ENCODE measurements at regions not wholly inside any gene's neighbourhood (a gene's known extent, or its start where the extent isn't known, plus 50 kb on each side); places are given as distances from the start of the nearest gene placed in this dataset.

DNA sequence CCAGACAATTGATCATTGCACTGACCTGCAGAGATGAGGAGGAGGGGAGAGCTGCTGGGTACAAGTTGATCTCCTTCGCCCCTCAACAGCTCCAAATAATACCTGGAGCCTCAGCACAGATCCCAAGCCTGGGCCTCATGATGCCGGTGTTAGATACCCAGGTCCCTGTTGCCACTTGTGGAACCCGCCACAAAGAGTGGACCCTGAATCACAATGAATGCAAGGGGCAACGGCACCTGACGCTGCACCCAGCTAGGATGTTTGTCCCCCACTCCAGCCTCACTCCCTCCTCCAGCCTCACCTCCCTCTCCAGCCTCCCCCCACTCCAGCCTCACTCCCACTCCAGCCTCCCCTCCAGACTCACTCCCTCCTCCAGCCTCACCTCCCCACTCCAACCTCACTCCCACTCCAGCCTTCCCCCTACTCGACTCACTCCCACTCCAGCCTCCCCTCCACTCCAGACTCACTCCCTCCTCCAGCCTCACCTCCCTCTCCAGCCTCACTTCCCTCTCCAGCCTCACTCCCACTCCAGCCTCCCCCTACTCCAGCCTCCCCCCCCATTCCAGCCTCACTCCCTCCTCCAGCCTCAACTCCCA is 879.0 kb downstream of the BRD1 start:
- DNase-seq (ENCODE audit: low read depth) = no peak

DNA sequence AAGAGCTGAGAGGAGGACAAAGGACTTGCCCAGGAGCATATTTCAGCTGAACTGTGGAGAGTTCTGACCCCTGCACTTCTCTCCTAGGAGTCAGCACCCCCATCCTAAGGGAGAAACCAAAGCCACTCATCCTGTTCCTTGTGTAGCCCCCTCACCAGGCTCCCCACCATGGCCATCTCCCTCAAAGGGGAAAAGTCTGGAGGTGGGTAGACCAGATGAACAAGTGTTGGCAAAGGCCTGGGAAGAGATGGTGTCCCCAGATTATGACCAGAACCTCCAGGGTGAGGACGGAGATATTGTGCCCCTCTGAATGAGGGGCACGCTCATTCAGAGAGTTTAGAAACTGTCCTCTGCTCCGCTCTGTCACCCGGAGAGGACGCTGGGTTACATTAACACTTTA is 880.0 kb downstream of the BRD1 start:
- DNase-seq (ENCODE audit: low read depth) = no peak

DNA sequence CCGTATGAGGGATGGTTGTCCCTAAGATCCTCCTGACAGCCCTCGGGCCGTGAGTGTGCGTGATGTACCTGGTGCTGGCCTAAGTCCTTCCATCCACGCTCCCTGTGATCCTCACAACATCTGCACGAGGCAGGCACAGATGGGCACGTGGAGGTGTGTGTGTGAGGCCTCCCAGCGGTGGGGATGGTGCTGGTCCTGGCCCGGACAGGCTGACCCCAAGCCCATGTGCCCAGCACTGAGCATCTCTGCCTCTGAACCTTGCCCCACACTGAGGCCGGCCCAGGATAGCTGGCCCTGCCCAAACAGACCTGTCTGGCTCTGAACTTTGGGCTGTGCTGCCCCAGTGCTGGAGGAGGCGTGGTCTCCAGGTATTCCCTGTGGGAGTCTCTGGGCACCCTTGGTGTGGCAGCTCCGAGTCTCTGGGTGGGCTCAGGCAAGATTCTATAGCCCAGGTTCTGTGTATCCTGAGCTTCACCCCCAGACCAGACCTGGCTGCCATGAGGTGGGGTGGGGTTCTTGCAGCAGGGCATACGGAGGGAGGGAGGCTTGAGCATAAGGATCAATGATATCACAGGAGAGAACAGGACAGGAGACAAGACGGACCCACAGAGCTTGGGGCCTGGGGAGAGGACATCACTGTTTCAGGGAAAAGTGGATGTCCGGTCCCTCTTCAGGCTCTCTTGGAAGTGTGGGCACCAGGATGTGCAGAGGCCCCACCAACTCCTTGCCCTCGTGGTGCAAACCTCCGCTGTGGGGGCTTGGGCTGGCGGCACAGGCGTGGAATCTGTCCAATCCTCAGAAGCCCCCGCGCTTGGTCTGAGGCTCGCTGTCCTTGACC is 881.8 kb downstream of the BRD1 start:
- no peak for DNase-seq (ENCODE audit: low read depth)

DNA sequence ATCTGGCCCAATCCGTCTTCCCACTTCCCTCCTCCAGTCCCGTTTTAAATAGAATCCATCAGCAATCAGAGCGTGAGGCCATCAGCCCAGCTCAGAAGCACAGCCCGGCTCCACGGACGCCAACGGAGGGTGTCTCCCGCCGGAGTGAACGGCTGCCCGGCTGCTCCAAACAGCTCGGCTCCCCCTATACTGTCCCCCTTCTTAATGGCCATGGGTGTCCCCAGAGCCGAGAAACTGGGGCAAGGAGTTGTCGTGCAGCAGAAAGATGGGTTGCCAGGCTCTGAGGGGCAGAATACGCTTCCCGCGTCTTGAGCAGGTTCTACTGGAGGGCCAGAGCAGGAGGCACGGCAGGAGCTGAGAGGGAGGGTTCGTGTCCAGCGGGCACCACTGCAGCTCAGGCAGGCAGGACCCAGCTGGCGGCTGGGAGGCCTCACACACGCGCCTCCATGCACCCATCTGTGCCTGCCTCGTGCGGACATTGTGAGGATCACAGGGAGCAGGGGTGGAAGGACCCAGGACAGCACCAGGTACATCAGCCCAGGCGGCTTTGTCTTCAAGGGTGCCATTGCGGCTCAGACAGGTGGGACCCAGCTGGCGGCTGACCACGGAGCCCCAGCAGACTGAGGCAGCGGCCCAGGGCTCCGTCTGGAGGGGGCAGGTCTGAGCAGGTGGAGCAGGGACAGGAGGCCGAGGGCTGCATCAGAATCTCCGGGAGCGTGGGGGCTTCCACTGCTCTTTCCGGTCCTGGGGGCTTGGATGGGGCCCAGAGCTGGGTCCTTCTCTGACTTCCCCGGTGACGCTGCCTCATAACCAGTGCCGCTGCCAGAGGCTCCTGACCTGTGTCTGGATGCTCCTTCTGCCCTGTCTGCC is 882.7 kb downstream of the BRD1 start:
- no peak for DNase-seq (ENCODE audit: low read depth)

DNA sequence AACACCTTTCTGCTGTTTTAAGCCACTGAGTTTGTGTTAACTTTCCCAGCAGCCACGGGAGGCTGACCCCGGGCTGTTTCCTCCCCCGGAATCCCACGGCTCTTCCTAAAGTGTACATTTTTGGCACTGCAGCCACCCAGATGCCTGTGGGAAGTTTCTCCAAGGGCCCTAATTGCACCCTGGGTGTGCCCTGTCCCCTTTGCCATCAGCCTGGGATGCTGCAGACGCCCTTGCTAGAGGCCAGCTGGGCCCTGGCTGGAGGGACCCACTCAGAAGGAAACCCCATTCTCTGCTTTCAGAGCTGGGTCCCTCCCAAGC is 883.3 kb downstream of the BRD1 start:
- no peak for DNase-seq (ENCODE audit: low read depth)

DNA sequence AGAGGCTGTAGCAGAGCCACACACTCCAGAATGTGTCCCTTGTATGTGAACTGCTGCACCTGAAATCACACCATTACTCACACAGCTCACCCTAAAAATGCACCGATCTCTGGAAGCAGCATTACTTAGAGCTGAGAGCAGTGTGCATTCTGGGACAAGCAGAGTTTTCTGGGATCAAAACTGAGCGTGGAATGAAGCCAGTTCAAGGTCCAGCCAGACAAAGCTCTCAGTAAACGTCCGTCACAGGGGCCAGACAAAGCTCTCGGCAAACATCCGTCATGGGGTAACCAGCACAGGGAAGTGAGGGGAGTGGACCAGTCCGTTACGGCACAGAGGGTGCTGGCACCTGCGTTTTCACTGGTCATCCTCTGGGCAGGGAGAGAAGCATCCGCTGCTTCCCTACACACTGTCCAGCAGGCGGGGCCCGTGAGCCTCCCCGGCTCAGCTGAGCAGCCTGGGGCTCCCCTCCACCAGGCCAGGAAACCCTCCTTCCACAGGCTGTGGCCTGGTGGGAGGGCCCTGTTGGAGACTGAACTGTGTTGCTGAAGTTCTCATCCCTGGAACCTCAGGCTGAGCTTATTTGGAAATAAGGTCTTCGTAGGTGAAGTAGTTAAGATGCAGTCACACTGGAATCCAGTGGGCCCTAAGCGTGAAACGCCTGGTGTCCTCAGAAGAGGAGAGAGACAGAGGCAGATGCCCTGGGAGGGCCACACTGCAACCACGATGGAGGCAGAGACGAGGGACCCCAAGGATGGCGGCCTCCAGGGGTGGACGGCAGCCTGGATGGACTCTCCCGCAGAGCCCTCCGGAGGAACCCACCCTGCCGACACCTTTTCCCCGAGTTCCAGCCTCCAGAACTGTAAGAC is 883.9 kb downstream of the BRD1 start:
- DNase-seq (ENCODE audit: low read depth) = no peak

DNA sequence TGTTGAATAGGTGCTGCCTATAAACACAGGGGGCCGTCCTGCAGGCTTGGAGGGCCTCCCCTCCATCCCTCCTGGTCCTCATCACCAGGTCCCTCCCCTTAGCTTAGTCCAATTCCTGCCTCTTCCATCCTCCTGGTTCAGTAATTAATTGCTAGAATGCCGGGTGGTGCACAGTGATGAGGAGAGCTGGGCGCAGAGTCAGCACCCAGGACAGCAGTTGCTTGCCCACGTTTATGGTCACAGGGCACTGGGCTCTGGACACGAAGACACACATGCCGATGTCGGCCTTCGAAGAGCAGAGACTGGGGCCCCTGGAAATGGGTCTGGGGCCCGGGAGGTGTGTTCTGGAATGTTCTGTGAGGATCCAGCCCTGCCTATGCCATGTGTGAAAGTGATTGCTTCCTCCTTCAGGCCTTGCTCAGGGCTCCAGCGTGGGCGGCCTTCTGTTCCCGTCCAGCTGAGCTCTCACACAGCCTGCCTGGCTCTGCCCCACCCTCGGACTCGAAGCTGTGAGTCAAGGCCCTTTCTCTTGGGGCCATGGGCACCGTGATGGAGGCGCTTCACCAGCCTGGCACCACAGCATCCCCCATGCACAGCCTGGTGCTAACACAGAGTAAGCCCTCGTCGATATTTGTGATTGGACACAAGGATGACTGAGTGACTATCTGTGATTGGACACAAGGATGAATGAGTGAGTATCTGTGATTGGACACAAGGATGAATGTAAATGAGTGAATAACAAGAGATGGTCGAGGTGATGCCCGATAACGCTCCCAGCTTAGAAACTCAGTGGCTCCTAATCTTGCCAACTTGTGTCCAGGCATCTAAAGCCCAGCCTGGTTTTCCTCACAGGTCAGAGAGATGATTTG is 884.7 kb downstream of the BRD1 start:
- DNase-seq (ENCODE audit: low read depth) = no peak

DNA sequence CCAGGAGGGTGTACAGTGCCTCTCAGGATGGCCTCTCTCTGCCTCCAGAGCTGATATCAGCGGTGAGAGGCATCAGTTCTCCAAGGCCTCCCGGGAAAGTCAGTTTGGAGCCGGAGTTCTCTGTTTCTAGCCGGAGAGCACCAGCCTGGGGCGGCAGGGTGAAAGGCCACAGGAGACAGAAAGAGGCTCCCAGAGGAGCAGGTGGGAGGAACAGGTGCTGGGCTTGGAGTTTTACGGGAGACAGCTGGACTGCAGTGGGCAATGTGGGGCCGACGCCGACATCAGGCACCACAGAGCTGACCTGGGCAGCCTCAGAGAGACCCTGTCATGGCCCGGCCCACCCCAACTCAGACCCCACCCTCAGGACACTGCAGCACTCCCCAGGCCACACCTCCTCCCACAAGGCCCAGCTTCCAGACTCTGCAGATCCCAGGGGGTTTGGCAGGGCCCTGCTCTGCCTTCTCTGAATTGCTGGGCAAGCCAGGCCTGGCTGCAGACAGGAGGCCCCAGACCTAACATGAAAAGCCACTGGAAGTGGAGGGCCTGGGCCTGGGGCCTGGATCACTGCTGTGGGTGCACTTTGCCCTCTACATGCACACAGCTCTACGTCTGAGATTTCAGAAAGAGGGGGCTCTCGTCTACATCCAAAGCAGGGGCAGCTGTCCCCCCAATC is 885.6 kb downstream of the BRD1 start:
- DNase-seq (ENCODE audit: low read depth) = no peak

DNA sequence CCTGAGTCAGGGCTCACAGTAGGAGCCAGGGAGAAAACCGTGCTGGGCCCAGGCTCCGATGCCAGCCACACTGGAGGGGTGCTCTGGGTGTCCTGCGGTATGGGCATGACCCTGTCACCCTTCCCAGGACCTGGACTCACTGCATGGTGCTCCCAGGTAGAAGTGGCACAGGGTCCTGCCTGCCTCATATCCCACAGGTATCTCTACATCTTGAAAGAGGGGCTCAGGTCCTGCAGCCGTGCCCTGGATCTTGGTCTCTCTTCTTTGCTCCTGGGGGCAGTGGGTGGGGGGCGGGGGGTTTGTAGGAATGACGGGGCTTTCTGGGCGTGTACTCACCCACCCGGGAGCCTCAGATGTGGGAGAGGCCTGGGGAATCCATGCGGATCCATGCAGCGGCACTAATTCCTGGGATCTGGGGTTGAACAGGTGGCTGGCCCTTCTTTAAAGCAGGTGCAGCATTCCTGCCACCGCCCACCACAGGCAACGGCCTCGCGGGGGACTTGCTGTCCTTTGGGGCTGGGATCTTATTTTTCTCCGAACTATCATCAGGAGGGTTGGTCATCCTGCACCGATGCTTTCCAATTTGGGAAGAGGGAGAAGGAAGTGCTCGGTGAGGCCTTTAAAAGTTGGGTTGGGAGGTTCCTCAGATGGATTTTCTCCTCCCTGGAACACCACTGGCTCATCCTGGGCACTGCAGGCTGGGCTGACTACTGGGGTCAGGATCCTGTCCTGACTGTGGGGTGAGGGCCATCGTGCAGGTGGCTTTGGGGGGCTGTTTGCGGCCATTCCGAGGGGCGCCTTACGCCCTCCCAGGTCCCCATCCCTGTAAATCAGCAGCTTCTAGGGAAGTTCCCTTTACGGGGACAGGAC is 886.4 kb downstream of the BRD1 start:
- DNase-seq (ENCODE audit: low read depth) = no peak

DNA sequence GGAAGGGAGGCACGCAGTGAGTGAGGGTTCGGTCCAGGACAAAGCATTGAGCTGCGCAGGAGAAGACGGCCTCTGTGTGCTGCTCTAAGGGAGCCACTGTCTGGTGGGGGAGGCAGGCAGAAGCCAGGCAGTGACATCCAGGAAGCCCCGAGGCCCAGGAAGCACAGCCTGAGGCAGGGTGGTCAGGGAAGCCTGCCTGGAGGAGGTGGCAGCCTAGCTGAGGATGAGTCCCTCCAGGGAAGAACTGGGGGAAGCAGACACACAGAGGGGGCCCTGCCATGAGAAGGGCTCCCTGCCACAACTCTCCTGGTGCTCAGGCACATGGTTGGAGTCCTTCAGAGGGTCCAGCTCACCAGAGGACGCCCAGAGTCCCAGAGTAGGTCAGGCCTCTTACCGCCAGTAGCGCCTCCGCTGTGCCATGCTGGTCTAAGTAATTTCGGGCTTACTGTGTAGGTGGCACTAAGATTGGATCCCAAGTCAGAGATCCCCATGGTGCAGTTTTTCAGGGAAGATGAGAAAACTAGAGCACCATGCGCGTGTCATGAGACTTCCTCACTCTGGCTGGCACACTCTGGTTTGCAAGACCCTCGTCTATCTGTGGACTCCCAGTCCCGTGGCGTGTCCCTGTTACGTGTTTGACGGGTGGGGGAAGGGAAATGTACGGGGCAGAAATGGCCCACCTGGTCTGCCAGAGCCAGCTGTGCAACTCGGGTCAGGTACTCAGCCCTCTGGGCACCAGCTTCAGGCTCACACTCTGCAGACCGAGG is 887.2 kb downstream of the BRD1 start:
- DNase-seq (ENCODE audit: low read depth) = no peak

DNA sequence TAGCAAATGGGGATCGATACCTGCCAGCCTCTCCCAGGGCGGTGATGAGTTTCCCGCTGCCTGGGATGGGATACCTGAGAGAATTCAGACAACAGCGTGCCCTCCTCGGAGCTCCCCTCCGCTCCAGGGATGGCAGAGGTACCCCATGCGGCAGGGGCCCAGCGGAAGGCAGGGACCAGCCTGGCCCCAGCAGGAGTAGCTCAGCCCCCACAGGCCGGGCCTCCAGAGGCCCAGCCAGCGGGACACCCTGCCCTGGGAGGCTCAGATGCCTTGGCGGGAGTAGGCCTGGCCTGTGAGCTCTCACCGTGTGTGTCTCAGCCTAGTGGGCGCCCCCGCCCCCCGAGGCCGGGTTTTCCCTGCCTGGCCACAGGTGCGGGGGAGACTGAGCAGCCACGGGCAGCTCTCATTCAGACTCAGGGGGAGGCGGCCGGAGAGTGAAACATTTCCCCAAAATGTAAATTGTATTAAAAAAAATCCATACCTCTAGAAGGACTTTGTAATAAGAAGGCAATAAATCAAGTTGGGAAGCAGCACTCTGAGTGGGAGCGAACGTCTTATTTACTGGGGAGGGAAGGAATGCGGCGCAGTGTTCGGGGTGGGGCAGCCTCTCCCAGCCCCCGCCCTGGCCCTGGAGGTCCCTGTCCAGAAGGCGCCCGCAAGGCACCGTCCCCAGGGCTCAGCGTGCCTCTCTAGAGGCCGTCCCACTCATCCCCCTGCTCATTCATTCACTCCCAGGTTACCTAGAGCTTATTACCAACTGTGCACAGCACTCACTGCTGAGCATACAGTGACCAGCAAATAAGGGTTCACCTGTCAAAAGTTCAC is 888.0 kb downstream of the BRD1 start:
- DNase-seq (ENCODE audit: low read depth) = no peak

DNA sequence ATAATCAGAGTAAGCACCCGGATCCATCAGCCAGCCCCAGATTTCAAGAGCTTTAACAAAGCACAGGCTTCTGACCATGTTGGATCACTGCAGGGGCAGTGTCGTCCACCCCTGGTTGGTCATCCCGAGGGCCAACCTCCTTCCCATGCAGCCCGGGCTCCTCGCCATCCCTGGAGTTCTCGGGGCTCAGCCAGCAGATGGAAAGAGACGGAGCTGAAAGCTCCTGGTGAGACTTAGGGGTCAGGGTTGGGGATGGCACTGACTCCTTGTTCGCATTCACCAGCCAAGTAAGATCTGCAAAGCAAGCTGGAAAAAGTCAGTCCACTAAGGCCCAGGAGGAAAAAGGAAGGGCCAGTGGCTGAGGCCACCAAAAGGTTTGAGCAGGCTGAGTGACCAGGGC is 888.9 kb downstream of the BRD1 start:
- no peak for DNase-seq (ENCODE audit: low read depth)

DNA sequence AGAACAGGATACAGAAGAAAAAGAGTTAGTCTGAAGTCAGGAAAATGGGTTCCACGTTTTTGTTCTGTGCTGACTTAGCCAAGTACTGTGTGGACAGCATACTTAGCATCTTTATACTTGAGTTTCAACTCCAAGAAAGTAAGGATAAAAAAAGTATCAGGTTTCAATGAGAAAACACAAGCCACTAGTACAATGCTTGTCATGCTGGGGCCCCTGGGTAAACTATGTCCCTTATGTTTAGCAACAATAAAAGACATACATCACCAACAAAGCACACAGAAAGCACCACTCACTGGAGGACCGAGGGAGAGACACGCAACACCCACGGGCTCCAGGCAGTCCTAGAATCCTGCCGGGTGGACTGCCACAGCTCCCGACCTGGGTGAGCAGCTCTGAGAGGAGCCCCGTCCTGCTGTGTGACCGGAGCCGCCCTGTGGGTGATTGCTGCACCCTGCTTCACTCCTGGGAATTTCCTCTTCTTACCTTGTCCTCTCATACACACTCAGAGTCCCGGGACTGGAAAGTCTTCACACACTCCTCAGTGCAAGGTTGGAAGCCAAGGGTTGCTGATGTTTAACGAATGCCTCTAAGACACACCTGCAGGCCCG is 890.5 kb downstream of the BRD1 start:
- no peak for DNase-seq (ENCODE audit: low read depth)

DNA sequence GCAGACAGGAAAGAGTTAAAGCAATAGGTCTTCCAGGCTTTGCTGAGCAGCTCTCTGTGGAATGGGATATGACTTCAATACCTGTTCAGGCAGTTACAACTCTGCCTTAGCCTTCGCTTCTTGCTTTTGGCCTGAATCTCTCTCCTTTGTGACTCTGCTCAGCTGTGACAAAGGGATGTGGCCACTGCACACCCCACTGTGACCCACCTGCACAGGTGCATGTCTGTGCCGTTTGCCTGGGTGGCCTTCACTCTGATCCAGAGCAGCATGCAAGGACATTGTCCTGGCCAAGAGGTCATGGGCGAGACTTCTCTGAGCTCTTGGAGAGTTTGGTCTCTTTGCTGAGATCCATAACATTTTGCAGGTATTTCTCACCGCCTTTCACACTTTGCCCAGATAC is 891.3 kb downstream of the BRD1 start:
- DNase-seq (ENCODE audit: low read depth) = no peak

DNA sequence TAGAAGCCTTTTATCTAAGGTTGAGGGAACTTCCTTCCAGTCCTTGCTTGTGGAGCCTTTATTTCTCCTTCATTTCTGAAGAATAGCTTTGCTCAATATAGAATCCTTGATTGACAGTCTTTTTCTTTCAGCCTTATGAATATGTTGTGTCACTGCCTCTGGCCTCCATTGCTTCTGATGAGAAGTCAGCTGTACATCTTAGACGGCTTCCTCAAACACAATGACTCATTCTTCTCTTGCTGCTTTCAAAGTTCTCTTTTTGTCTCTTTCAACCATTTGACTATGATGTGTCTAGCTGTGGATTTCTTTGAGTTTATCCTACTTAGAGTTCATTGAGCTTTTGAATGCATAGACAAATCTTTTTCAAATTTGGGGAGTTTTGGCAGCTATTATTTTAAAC is 893.2 kb downstream of the BRD1 start:
- DNase-seq (ENCODE audit: low read depth) = no peak

DNA sequence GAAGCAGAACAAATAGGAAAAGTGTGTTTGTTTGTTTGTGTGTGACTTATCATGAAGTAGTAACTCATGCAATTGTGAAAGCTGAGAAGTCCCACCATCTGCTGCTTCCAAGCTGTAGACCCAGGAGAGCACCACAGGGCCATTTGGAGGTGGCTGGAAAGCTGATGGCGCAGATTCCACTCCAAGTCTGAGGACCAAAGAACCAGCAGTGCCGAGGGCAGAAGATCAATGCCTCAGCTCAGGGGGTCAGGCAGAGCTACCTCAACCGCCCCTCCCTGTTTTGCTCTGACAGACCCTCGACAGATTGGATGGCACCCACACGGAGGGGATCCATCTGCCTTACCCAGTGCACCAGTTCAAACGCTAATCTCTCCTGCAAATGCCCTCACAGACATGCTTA is 896.2 kb downstream of the BRD1 start:
- no peak for DNase-seq (ENCODE audit: low read depth)

DNA sequence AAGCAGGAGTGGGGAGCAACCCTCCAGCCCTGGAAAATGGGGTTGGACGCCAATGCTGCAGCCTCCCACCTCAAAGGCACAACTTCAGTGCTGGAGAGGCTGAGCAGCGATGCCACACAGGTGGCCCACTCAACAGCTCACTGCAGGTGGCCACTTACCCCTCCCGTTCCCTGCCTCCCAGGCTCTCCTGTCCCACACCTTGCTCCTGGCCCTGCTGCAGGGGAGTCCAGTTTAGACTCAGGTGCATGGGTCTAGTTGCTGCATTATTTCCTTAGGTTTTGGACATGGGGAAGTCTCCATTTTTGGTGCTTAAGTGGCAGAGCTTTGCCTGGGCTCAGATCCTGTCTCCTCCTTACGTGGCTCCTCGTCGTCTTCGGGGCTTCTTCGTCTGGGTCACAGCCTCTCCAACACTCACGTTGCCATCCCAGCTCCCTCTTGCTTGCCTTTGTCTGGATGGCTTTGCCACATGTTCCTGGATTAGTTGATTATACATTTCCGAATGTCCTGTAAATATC is 898.3 kb downstream of the BRD1 start:
- no peak for DNase-seq (ENCODE audit: low read depth)
